AG09319 (cell line): ENCODE measurements at regions not wholly inside any gene's neighbourhood (a gene's known extent, or its start where the extent isn't known, plus 50 kb on each side); places are given as distances from the start of the nearest gene placed in this dataset.

Source experiments
- DNase-seq: peaks from one replicate; pipeline ENCODE4 v3.0.0-alpha.2; 2010; ENCODE audit warnings: low read depth; ENCODE audit errors: extremely low read depth
- CTCF ChIP-seq: IDR thresholded peaks from 2 replicates; pipeline ENCODE4 v1.5.1; 2011; ENCODE audit warnings: low read depth, mild to moderate bottlenecking, inconsistent platforms, low read length, moderate library complexity

- DNase-seq = no peak
- no peak for TF ChIP-seq CTCF
These were observed 111.2 kb upstream of the GSE1 start for GRCh38 chr16:85501900-85502299.

- DNase-seq = no peak
- TF ChIP-seq CTCF = no peak
These were observed 110.8 kb upstream of the GSE1 start for GRCh38 chr16:85502357-85502756.

- TF ChIP-seq CTCF = no peak
- DNase-seq = no peak
These were observed 109.4 kb upstream of the GSE1 start for GRCh38 chr16:85503679-85504231.

- no peak for TF ChIP-seq CTCF
- no peak for DNase-seq
These were observed 108.9 kb upstream of the GSE1 start for GRCh38 chr16:85504242-85504641.

GRCh38 chr16:85505794-85506634, 107.1 kb upstream of the GSE1 start:
- no peak for DNase-seq
- TF ChIP-seq CTCF = no peak

- TF ChIP-seq CTCF = no peak
- no peak for DNase-seq
These were observed 106.5 kb upstream of the GSE1 start for GRCh38 chr16:85506635-85506911.

- no peak for DNase-seq
- no peak for TF ChIP-seq CTCF
These were observed 105.8 kb upstream of the GSE1 start for GRCh38 chr16:85507342-85507741.
